HG03354 (cell line): ENCODE measurements at regions not wholly inside any gene's neighbourhood (a gene's known extent, or its start where the extent isn't known, plus 50 kb on each side); places are given as distances from the start of the nearest gene placed in this dataset.

Source experiments
- ATAC-seq: cut with Tn5 transposase; IDR thresholded peaks from one replicate; pipeline ENCODE4 v1.9.1; 2021; ENCODE audit warnings: mild to moderate bottlenecking; ENCODE audit not compliant: unreplicated experiment, poor library complexity, severe bottlenecking

- no peak for ATAC-seq
Measured at GRCh38 chr9:97747201-97747965, 50.2 kb upstream of the XPA start.

- no peak for ATAC-seq
Measured at GRCh38 chr9:97748525-97748924, 51.4 kb upstream of the XPA start.

GRCh38 chr9:97749928-97750327 is 52.8 kb upstream of the XPA start:
- ATAC-seq: no peak

GRCh38 chr9:97751531-97751930 is 54.4 kb upstream of the XPA start:
- no peak for ATAC-seq

- ATAC-seq: no peak
Measured at GRCh38 chr9:97752274-97752673, 55.1 kb upstream of the XPA start.

GRCh38 chr9:97753364-97753763 is 56.2 kb upstream of the XPA start:
- ATAC-seq: no peak

GRCh38 chr9:97753975-97754374 is 56.8 kb upstream of the XPA start:
- no peak for ATAC-seq

GRCh38 chr9:97755618-97756267 is 58.6 kb upstream of the XPA start:
- no peak for ATAC-seq

GRCh38 chr9:97756991-97757390 is 59.9 kb upstream of the XPA start:
- ATAC-seq: no peak

GRCh38 chr9:97758334-97758916 is 61.3 kb upstream of the XPA start:
- ATAC-seq: no peak

GRCh38 chr9:97759581-97760288 is 62.6 kb upstream of the XPA start:
- ATAC-seq: no peak

GRCh38 chr9:97761056-97761598 is 64.0 kb upstream of the XPA start:
- ATAC-seq: no peak

- no peak for ATAC-seq
Measured at GRCh38 chr9:97761879-97762278, 64.7 kb upstream of the XPA start.

- no peak for ATAC-seq
Measured at GRCh38 chr9:97763874-97764273, 66.7 kb upstream of the XPA start.

GRCh38 chr9:97766092-97766491 is 69.0 kb upstream of the XPA start:
- no peak for ATAC-seq

- ATAC-seq: no peak
Measured at GRCh38 chr9:97766610-97767009, 69.5 kb upstream of the XPA start.

GRCh38 chr9:97767891-97768290 is 70.8 kb upstream of the XPA start:
- ATAC-seq: no peak

- ATAC-seq: no peak
Measured at GRCh38 chr9:97768746-97769145, 71.6 kb upstream of the XPA start.

GRCh38 chr9:97769208-97769607 is 72.1 kb upstream of the XPA start:
- no peak for ATAC-seq

GRCh38 chr9:97770808-97771372 is 73.8 kb upstream of the XPA start:
- no peak for ATAC-seq
